NCI-H510A treated with DMSO at 0.1 percent for 48 hours (cell line): ENCODE measurements at regions not wholly inside any gene's neighbourhood (a gene's known extent, or its start where the extent isn't known, plus 50 kb on each side); places are given as distances from the start of the nearest gene placed in this dataset.

Experiments used
- DNase-seq: peaks from one replicate; lab custom pipeline; 2025; lab: John Stamatoyannopoulos, UW

- no peak for DNase-seq
Observed at GRCh38 chr1:47703156-47703825, 265.4 kb downstream of the FOXD2 start.

- no peak for DNase-seq
Observed at GRCh38 chr1:47703981-47704596, 266.2 kb downstream of the FOXD2 start.

- DNase-seq = no peak
Observed at GRCh38 chr1:47705517-47706130, 267.8 kb downstream of the FOXD2 start.

- no peak for DNase-seq
Observed at GRCh38 chr1:47707503-47707902, 269.7 kb downstream of the FOXD2 start.

- no peak for DNase-seq
Observed at GRCh38 chr1:47708019-47708535, 270.2 kb downstream of the FOXD2 start.

- no peak for DNase-seq
Observed at GRCh38 chr1:47708658-47709018, 270.8 kb downstream of the FOXD2 start.

- DNase-seq = no peak
Observed at GRCh38 chr1:47709019-47709871, 271.4 kb downstream of the FOXD2 start.

GRCh38 chr1:47709872-47710231 lies 272.0 kb downstream of the FOXD2 start:
- DNase-seq = no peak

GRCh38 chr1:47710329-47711071 lies 272.7 kb downstream of the FOXD2 start:
- DNase-seq = peak; percentile 32
